ENCODE measurements at regions not wholly inside any gene's neighbourhood (a gene's known extent, or its start where the extent isn't known, plus 50 kb on each side); places are given as distances from the start of the nearest gene placed in this dataset.

DNA sequence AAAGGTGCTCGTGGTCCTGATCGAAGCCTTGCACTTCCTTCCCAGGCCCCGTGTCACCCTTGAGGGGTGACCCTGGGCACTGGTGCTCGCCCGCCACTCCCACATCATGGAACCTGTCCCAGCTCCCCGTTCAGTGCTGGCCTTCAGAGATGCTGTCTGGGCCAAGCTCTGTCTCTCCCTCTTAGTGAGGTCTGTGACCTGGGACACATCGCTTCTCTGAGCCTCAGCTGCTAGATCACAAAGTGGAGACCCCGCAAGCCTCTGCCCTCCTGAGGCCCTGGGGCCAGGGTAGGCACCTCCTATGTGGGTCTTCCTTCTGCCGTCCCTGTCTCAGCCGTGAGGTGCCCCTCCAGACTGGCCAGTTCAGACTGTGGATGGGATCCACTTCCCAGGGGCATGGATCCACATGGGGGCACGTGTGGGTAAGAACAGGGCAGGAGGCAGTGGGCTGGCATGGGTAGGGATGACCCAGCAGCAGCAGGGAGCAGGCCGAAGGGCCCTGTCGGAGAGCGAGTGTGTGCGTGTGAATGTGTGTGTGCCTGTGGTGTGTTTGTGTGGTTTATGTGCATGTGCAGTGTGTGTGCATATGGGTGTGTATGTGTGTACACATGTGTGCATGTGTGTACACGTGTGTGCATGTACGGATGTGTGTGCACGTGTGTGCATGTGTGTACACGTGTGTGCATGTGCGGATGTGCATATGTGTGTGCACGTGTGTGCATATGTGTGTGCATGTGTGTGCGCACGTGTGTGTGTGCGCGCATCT is 1073.7 kb downstream of the BRD1 start:
- TF ChIP-seq GATA2 (IDR thresholded peaks at IDR 0.05; ENCODE audit: low read depth, low read length) (no peak), GATA3 (IDR thresholded peaks at IDR 0.05; ENCODE audit: low read depth, low read length) (no peak)

- TF ChIP-seq GATA2 (IDR thresholded peaks at IDR 0.05; ENCODE audit: low read depth, low read length) (no peak), GATA3 (IDR thresholded peaks at IDR 0.05; ENCODE audit: low read depth, low read length) (no peak)
These were observed 1074.3 kb downstream of the BRD1 start for GRCh38 chr22:48753381-48753730.

DNA sequence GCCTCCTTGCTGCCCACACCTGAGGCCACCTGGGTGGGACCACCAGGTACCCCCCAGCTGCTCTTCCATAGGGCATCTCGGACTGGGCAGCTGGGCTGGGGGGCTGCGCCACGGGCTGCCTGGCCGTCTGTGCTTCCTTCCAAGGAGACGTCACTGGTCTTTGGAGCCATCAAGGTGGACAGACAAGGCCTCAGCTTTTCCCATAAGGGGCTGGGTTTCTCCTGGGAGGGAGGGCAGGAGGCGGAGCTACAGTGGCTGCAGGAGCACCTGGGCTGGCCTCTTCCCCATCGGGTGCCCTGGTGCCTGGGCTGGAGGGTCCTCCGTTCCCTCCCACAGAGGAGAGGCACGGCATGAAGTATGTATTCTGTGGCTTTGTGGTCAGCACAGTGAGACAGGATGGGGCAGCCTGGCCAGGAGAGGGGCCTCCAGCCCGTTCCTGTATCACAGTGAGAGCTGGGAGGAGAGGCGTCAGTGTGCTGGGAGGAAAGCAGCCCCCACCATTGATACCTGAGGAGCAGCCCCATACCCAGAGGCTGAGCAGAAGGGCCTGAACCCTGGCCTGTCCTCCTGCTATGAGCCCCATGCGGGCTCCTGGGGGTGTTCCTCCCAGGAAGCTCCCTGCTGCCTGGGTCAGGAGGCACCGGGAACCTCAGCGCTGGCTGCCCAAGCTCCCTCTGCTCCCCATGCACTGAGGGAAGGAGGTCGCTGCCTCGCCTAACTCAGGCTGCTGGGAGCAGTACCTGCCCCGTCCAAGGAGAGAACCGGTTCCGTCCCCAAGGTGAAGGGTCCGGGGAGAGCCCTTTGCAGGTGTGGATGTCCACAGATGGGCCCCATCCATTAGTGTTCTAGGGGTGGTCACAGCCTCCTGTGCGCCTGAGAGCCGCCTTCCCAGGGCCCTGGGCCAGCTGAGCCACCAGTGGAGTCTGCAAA is 1075.0 kb downstream of the BRD1 start:
- TF ChIP-seq GATA3 (IDR thresholded peaks at IDR 0.05; ENCODE audit: low read depth, low read length) (no peak), GATA2 (IDR thresholded peaks at IDR 0.05; ENCODE audit: low read depth, low read length) (no peak)

- no peak for TF ChIP-seq GATA2 (IDR thresholded peaks at IDR 0.05; ENCODE audit: low read depth, low read length)
- no peak for TF ChIP-seq GATA3 (IDR thresholded peaks at IDR 0.05; ENCODE audit: low read depth, low read length)
These were observed 1075.9 kb downstream of the BRD1 start for GRCh38 chr22:48751539-48752437.

GRCh38 chr22:48750826-48751440 is 1076.7 kb downstream of the BRD1 start:
- TF ChIP-seq GATA3 (IDR thresholded peaks at IDR 0.05; ENCODE audit: low read depth, low read length) (no peak), GATA2 (IDR thresholded peaks at IDR 0.05; ENCODE audit: low read depth, low read length) (no peak)

GRCh38 chr22:48750282-48750681 is 1077.4 kb downstream of the BRD1 start:
- TF ChIP-seq GATA3 (IDR thresholded peaks at IDR 0.05; ENCODE audit: low read depth, low read length): no peak
- no peak for TF ChIP-seq GATA2 (IDR thresholded peaks at IDR 0.05; ENCODE audit: low read depth, low read length)

DNA sequence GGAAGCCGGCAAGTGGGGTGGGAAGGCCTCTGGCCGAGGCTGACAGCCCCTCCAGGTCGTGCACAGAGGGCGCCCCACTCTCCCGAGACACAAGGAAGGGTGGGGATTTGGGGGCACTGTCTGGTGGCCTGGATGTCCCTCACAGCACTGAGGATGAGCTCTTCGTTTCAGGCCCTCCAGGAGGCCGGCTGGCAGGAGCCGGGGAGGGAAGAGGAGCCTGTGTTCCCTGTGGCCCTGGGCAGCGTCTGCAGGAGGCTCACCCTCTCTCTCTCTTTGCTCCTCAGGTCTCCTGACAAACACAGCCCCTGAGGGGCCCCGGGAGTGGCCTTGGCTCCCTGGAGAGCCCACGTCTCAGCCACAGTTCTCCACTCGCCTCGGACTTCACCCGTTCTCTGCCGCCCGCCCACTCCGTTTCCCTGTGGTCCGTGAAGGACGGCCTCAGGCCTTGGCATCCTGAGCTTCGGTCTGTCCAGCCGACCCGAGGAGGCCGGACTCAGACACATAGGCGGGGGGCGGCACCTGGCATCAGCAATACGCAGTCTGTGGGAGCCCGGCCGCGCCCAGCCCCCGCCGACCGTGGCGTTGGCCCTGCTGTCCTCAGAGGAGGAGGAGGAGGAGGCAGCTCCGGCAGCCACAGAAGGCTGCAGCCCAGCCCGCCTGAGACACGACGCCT is 1078.0 kb downstream of the BRD1 start:
- TF ChIP-seq GATA2 (IDR thresholded peaks at IDR 0.05; ENCODE audit: low read depth, low read length) (no peak), GATA3 (IDR thresholded peaks at IDR 0.05; ENCODE audit: low read depth, low read length) (no peak)

DNA sequence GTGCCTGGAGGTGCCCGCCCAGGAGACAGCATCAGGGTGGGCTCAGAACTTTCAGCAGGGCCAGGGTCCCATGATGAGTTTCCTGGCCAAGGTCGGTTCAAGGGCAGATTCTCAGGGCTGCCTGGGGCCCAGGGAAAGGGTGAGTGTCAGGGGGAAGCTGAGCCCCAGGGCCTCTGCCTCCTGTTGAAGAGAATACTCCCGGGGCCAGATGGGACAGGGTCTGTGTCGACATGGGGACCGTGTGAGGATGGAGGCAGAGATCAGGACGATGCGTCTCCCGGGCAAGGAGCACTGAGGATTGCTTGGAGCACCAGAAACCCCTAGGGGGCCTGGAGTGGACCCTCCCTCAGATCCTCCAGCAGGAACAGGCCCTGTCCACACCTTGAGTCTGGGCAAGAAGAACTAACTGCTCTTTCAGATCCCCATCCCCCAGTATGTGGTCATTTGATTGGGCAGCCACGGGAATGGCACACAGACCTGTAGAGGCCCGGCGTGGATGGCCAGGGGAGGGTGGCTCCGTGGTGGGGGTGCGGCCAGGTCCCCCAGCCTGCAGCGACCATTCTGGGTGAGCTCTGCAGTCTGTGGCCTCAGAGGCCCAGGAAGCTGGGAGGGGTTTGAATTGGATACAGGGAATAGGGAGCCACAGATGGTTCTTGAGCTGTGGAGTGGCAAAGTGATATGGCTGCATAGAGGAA is 1078.7 kb downstream of the BRD1 start:
- TF ChIP-seq GATA3 (IDR thresholded peaks at IDR 0.05; ENCODE audit: low read depth, low read length) (no peak), GATA2 (IDR thresholded peaks at IDR 0.05; ENCODE audit: low read depth, low read length) (no peak)

GRCh38 chr22:48748113-48748859 is 1079.4 kb downstream of the BRD1 start:
- TF ChIP-seq GATA2 (IDR thresholded peaks at IDR 0.05; ENCODE audit: low read depth, low read length): no peak
- TF ChIP-seq GATA3 (IDR thresholded peaks at IDR 0.05; ENCODE audit: low read depth, low read length): no peak

- no peak for TF ChIP-seq GATA2 (IDR thresholded peaks at IDR 0.05; ENCODE audit: low read depth, low read length)
These were observed 1080.8 kb downstream of the BRD1 start for GRCh38 chr22:48746789-48747425.
